HG03469 (cell line): ENCODE measurements at regions not wholly inside any gene's neighbourhood (a gene's known extent, or its start where the extent isn't known, plus 50 kb on each side); places are given as distances from the start of the nearest gene placed in this dataset.
A peak's percentile ranks its signal among the peaks of the same experiment; 100 is the strongest.

ENCODE experiments used
- ATAC-seq: cut with Tn5 transposase; IDR thresholded peaks from one replicate; pipeline ENCODE4 v1.9.1; 2021; ENCODE audit warnings: mild to moderate bottlenecking, moderate library complexity, moderate number of reproducible peaks; ENCODE audit not compliant: unreplicated experiment

DNA sequence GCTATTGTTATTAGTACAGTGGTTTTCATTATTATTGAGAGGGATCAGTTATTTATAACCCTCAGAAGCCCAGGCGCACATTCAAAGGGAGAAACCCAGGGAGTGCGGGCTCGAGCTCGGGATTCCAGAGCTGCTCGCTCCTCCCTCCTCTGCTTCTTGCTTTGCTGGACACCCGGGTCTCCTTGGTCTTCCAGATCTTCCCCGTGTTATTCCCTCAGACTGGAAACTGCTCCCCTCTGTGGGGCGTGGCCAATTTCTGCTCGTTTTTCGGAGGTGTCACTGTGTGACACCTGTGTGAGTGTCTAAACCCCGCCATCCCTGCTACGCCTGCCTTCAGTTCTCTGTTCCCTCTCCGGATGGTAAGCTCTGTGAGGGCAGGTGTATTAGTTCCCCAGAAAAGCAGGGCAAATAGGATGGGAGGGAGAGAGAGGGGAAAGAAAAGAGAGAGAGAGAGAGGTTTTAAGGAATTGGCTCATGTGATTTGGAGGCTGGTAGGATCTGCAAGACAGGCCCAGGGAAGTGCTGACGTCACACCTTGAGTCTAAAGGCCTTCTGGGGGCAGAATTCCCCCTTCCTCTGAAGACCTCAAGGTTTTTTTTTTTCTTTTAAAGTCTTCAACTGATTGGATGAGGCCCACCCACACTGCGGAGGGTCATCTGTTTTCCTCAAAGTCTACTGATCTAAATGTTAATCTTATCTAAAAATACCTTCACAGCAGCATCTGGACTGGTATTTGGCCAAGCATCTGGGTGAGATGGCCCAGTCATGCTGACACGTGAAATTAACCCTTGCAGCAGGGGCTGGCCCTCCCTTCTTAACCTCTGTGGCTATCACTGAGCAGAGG lies 457.3 kb upstream of the ID2 start:
- ATAC-seq = no peak

DNA sequence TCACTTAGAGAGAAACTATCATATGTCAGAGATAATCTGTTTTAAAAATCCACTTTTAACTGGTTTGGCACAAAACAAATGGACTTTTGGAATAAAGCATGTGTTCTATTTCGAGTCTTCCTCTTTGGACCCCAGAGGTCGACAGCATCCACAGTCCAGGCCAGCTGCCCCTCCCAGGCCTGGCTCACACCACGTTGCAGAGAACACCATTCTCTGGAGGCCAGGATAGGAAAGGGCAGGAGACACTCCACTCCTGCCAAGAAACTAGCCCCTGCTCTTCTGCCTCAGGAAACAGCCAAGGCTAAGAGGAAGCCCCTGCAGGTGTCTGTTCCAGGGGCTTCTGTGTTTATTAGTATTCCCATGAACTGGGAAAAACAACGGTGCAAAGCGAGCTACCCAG lies 456.6 kb upstream of the ID2 start:
- ATAC-seq = no peak

DNA sequence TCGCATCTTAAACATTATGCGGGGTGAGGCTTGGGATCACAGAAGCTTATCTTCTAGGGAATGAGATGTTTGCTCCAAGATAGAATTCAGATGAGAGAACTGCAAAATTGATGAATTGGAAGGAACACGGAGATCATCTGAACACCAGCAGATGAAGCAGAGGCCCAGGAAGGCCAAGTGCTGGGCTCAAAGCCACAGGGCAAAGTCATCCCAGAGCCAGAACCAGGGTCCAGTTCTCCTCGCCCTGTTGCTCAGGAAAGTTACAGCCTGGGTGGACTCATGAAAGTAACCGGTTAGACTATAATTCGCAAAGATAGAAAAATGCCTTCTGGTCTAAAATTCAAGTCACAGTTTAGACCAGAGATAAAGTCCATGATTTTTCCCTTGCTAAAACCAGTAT lies 456.1 kb upstream of the ID2 start:
- no peak for ATAC-seq

DNA sequence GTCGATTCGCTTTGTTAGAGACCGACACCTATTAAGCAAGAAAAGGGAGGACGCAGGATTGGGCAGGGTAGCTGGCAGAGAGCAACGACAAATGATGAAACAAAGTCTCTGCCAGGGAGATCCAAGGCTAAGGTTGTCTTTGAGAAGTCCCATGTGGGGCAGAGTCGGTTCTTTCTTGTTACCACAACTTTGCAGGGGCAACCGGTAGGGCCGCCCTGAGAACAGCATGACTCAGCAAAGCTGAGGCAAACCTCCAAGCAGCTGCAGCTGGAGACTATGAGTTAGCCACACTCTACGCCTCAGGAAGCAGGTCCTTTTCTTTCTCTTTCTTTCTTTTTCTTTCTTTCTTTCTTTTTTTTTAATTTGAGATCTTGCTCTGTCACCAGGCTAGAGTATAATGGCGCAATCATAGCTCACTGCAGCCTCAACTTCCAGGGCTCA lies 452.3 kb upstream of the ID2 start:
- ATAC-seq = peak; percentile 69

DNA sequence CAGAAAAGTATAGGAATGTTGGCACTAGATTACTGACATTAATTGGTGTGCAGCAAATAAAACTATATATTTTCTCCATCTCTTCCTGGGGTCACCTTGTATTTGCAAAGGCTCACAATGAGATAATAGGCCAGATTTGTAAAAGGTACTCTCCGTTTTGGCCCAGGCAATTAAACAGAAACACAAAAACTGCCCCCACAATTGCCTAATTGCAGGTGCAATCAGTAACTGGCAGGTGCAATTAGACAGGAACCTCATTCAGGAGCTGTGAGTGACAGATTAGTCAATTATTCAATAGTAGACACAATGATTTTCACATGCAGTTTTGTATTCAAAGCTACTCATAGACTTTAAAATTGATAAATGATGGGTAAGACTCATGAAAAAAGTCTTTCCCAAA lies 451.4 kb upstream of the ID2 start:
- ATAC-seq = no peak

DNA sequence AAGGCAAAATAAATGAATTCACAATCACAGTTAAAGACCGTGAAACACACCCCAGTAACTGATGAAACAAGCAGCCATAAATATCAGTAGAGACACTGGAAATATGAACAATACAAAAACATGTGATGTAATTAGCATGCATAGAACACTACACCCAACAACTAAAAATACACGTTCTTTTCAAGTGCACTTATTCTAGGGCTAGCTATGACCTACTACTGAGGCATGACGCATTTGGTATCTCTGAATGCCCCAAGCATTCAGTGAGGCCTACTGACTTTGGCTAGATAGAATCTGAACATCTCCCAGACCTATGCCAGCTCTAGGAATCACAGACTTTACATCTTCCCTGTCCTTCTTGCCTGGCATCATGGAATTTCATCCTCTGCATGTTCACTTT lies 450.0 kb upstream of the ID2 start:
- ATAC-seq = no peak

DNA sequence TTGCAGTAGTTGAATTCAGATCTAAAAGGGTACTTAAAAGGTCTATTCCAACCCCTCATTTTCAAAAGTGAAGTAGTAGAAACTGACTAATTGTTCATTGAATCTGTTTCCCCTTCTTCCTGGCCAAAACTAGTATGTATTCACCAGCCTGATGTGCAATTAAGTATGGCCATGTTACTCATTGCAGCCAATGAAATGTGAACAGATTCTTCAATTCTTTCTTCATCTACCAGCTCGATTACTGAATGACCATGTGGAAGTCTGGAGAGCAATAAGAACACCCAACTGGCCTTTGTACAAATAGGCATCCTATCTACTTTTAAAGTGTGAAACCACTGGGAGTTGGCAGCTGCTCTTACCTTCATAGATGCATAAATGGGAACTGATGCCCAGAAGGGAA lies 449.0 kb upstream of the ID2 start:
- ATAC-seq = no peak

DNA sequence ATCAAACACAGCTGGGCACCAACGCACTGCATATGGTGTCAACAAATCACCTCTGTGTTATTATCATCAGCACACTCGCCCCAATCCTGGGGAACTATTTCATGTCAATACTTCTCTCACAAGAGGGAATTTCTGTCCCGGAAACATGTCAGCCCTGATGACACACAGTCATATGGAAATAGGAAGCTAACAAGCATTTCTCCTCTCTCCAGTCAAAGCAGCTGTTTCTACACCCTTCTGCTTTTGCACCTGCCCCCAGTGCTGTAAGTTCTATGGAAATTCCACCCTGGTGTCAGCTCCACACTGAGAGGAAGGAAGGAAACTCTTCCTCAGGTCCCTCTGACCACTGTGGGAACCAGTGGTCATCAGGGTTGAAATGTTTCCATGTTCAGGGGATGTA lies 447.6 kb upstream of the ID2 start:
- peak; percentile 26 for ATAC-seq

DNA sequence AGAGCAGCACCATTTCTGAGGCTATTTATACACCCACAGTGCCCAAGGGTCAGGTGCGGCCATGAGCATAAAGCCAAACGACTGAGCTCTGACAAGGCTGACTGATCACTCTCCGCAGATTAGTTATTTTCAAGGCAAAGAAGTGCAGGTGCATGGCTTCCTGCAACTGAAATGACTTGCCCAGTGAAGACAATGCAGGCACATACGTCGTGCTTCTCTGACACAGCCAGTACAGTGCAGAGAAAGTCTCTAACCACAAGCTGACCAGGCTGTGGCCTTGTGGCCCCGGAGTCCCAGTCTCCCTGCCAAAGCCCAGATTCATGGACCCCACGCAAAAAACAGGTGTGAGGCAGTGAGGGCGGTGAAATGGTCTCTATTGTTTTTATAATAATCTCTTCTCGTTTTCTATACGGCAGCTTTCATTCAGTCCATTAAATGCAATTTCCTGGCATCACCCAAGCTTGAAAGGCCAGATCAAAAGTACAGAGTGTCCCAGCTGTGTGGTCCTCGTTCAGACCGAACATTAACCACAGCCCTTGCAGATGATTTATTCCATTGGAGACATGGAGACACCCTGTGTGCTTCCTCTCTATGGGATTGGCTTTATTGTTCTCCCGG lies 447.0 kb upstream of the ID2 start:
- peak; percentile 84 for ATAC-seq

DNA sequence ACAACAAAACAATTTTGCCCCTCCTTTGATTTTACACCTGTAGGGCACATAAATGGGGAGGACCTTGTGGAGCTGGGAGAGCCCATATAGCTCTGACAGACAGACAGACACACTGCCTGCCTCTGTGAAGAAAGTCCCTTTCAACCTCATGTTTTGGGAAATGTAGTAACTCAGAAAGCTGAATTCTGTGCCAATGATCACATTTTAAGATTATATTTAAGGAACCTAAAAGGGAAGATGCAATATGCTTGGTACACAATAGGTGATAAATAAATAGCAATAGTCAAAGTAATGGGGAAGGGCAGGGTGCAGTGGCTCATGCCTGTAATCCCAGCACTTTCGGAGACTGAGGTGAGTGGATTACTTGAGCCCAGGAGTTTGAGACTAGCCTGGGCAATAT lies 446.4 kb upstream of the ID2 start:
- ATAC-seq = no peak

DNA sequence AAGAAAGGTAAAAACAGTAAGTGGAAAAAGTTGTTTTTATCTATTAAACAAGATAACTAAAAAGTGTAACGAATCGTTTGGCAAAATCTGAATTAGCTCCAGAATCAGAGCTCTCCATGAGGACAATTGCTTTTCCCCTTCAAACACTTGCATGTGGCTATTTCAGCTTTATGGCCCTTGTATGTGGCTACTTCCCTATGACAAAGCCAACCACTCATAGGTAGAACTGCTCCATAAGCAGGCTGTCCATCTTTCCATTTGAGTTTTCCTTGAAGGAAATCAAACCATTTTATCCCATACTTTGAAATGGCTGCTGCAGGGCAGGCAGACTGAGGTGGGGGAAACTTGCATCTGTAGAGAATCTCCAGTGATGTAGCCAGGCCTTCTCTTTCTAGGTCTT lies 445.5 kb upstream of the ID2 start:
- no peak for ATAC-seq

DNA sequence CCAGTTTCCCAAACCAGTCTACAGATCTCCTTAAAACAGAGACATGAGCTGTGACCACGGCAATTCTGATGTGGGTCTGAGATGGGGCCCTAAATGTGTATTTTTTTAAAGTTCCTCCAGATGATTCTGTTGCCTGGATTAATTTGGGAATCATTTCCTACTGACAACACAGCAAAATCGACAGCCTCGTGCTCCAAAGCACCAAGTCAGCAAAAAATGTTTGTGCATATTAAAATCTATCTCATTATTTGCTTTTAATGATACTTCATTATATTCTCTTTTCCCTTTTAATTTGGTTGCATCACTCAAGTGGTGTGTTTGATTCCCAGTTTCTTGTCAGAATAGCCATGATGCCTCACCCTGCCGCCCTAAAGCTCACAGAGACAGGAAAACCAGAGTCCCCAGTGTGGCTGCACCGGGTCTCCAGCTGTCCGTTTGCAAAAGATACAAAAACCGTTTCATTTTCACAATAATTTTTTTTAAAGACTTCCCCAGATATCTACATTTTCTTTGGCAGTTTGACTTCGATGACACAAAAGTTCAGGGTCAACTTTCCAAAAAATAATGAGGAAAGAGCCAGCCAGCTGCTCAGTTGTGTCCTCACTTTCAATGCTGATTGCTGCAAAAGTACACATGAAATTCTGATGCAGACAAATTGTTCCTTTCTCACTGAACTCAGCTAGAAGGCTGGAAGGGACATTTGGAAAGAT lies 443.2 kb upstream of the ID2 start:
- ATAC-seq = no peak

DNA sequence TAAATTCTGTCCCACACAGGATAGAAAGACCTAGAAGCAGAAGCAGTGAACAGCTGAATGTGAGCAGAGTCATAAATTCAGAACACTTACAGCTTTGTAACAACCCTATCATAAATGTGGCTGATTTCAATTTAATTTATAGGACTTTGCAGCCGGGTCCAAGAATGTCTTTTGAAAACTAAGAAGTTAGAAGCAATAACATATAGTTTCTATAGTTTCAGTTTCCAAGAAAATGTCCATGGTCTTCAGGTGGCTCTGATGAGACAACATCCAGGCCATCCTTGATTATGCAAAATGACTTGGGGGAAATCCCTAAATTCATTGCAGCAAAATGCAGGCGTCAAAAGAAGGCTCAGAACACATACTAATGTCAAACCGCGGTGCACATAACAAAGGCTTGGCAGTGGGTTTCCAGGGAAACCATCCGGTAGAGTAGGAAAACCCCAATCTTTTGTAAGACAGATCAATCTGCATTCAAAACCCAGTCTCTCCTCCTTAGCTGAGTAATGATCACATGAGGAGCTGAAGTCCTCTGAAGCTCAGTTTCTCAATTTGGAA lies 442.2 kb upstream of the ID2 start:
- no peak for ATAC-seq

DNA sequence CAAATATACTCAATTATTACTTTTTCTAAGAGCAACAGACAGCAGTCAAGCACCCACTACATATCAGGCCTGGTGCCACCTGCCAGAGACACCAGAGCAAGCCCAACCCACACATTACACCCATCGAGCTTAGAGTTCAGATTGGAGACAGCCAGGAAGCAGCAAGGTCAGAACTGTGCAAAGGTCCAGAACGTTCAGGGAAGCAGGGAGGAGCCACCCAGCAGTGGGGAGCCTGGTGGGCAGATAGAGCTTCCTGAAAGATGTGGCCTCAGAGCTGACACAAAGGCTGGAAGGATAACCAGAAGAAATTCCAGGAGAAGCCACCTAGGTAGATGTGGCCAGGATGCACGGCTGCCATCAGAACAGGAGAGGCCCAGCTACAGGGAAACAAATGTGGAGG lies 440.5 kb upstream of the ID2 start:
- ATAC-seq = no peak

DNA sequence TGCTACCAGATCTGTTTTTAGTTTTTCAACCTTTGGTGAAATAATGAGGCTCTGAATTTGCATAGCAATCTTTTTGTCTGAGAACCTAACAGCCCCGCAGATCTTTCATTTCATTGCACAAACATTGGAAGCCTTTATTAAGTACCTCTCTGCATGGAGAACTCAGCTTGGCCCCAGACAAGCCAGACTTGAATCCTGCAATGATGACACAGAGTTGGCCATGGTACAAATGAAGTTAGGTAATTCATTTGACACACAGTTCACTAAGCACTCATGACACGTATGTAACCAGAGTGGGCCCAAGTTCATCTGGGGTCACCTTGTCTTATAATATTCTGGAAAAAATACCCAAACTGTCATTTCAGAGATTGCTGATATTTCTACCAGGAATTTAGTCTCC lies 439.1 kb upstream of the ID2 start:
- no peak for ATAC-seq

DNA sequence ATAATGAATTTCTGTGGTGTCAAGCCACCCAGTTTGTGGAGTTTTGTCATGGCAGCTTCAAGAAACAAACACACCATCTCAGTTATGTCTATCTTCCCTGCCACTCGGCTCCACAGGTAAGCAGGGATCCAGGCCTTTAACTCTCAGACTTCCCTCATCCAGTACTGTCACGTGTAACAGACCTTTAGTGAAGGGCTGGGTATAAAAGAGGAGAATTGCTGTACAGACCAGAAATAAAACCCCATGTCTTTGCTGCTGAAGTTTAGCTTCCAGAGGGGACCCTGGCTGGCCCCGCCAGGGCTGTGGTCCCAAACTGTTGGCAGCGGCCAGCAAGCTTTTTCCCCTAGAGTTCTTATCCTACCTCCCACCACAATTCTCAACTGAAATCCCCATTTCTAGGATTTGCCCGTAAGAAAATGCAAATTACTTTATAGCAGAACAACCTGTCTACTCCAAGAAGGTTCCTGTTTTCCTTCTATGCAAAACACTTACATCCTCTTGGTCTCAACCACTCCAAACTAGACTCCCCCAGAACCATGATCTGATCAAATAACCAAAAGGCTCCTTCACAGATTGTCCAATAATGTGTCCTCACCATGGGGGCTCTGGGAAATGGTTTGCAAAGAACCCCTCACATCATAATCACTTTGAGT lies 438.0 kb upstream of the ID2 start:
- no peak for ATAC-seq

DNA sequence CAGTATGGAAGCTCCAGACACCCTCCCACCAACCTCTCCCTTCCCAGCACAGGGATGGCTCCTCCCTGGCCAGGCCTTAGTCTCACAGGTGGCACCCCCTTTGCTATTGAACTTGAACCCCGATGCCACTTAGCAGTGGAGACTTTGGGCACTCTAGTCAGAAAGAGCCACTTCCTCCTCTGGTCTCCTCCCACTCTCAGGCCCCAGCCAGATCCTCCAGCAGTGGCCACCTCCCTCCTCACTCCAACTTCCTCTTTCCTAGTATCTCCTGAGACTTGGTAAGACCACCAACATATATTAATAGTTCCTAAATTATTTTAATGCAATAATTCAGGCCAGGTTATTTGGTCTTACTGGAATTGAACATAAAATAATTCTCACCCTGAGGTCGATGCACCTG lies 437.2 kb upstream of the ID2 start:
- ATAC-seq = no peak

DNA sequence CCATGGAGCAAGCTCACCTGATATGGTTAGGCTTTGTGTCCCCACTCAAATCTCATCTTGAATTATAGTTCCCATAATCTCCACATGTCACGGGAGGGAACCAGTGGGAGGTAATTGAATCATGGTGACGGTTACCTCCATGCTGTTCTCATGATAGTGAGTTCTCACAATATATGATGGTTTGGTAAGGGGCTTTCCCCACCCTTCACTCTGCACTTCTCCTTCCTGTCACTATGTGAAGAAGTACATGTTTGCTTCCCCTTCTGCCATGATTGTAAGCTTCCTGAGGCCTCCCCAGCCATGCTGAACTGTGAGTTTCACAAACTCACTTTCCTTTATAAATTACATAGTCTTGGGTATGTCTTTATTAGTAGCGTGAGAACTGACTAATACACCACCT lies 435.7 kb upstream of the ID2 start:
- no peak for ATAC-seq

DNA sequence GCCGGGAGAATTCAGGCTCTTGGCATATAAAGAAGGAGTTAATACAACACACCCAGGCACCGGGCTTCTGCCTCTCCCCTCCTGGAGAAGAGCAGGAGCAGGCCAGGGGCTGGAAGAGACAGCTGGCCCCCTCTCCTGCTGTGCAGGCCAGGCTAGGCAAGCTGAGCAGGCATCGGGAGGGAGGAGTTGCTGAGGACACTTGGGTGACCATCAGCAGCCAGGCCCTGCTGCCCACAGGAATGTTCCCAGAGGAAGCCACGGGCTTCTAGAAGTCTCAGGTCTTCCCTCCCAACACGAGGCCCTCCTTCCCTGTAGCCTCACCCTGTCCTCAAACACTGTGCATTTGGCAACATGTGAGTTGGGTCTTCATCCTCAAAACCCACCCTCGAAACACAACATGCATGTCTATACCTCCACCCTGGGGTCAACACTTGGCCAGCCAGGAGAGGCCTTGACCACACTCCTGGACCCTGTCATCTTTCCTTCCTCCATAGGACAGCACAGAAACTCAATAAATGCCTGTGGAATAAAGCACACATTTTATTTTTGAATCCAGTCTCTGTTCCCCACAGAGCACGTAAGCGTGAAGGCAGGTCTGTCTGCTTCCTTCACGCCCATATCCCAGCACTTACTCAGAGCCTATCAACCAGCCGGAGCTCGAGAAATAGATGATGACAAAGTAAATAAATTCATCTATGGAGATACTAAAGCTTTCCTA lies 433.8 kb upstream of the ID2 start:
- ATAC-seq = no peak

DNA sequence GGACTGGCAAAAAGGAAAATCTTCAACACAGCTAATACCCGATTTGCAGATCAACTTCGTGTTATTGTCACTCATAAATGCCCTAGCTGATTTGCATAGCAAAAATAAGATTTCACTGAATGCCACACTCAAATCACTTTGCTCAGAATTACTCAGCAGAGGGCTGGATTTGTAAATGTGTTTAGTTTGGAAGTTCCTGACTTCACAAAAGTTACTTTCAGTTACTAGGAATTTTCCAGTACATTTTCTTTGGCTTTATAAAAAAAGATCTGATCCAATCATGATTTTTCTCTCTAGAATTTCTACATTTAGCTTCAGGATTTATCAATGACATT lies 433.3 kb upstream of the ID2 start:
- no peak for ATAC-seq

DNA sequence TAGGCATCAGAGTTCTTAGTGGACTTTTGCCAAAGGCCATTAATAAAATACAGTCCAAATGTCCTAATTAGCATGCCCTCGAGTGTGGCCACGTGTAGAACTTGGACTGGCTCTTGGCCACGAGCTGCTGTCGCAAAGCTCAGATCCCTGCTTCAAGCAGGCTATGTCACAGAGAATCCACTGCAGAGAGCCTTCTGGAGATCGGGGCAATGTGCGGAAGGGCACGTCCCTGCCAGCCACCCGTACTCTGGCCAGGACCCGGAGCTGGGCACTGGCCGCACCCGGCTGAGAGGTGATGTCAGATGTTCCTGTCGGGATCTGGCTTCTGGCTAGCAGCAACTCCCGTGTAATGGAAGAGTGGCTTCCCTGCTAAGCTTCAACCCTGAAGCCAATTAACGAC lies 432.7 kb upstream of the ID2 start:
- ATAC-seq = no peak
